ENCODE measurements at regions not wholly inside any gene's neighbourhood (a gene's known extent, or its start where the extent isn't known, plus 50 kb on each side); places are given as distances from the start of the nearest gene placed in this dataset.
"Not testable (repeated sequence)": the region's sequence is repeated elsewhere in the genome, so short reads cannot be mapped to it uniquely, and the experiment has no call there.

DNA sequence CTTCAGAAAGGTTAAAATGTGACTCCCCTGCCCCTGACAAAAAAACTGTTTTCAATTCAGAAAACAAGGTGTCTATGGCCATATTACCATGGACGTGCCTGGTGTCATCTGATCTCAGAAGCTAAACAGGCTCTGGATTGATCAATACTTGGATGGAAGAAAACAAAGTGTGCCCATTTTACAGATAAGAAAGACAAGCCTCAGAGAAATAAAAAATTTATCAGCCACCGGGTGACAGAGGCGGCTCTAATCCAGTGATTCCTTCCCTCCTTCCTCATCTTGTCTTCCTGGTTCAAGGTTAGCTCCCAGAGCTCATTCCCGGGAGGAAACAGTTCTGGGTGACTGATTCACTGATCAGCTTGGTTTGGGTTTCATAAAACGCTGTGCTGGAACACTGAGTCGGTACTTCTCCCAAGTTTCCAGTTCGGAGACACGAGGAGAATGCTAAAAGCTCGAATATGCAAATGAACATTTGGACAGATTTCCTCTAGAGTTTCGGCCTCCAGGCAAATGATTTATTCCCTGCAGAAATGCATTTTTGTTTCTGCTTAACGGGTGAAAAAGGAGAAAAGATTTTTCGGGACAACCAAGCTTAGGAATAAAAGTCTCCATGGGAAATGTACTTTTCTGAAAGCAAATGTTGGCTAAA, 211.2 kb downstream of the UQCRFS1 start:
- DNase-seq (ENCODE audit: low read depth), result no peak
- H3K4me3 ChIP-seq (ENCODE audit: low read length), result no peak overlapping the region
- TF ChIP-seq, protein P1, sequence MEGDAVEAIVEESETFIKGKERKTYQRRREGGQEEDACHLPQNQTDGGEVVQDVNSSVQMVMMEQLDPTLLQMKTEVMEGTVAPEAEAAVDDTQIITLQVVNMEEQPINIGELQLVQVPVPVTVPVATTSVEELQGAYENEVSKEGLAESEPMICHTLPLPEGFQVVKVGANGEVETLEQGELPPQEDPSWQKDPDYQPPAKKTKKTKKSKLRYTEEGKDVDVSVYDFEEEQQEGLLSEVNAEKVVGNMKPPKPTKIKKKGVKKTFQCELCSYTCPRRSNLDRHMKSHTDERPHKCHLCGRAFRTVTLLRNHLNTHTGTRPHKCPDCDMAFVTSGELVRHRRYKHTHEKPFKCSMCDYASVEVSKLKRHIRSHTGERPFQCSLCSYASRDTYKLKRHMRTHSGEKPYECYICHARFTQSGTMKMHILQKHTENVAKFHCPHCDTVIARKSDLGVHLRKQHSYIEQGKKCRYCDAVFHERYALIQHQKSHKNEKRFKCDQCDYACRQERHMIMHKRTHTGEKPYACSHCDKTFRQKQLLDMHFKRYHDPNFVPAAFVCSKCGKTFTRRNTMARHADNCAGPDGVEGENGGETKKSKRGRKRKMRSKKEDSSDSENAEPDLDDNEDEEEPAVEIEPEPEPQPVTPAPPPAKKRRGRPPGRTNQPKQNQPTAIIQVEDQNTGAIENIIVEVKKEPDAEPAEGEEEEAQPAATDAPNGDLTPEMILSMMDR (IDR thresholded peaks at IDR 0.05; ENCODE audit: insufficient read depth, low read depth, low read length, missing control alignments), result no peak

DNA sequence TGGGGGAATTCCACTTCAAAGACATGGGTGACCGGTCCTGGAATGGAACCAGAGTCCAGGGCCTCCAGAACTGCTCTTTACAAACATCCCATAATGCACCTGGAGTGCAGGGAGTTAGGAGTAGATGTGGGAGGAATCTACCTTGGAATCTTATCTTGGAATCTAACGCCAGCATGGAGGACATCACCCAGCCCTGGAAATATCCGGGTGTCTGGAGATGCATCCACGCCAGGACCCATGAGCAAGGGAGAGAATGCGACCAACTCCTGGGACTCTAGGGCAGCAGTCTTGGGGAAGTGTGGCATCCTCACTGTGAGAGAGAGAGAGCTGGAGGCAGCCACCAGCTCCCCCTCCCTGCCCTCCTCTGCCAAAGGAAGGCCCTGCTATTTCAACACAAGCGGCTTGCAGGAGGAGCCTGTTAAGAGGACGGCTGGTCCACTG, 211.8 kb downstream of the UQCRFS1 start:
- TF ChIP-seq, protein P1 (IDR thresholded peaks at IDR 0.05; ENCODE audit: insufficient read depth, low read depth, low read length, missing control alignments), result no peak
- no peak overlapping the region for H3K4me3 ChIP-seq (ENCODE audit: low read length)
- DNase-seq (ENCODE audit: low read depth), result no peak

DNA sequence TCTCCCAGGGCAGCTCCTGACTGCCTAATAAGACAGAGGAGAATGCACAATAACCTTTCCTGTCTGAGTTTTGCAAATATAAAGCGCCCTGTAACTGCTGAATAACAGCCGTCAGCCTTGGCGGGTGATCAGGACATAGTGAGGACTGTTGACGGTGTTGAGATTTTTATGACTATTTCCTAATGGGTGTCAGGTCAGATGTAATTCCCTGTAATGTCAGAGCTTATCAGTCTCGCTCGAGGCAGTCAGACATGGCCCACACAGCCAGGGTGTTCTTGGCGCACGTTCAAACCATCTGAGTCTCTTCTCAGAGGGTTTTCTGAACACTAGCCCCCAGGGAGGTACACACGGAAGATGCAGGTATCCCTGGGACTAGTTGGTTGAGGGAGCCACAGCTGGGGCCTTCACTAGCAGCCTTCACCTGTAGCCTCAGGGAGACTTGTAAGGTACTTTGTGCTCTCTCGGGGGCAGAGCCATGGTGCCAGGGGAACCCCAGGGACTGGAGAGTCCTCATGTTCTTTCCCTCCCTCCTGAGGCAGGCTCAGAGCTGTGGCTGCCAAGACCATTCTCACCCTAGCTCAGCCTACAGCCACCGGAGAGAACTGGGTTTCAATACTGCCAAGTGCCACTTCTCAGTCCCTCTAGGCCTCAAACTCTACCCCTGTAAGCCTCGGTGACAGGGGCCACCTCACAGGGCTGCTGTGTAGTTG, 213.1 kb downstream of the UQCRFS1 start:
- TF ChIP-seq, protein P1 (IDR thresholded peaks at IDR 0.05; ENCODE audit: insufficient read depth, low read depth, low read length, missing control alignments), result no peak
- no peak for DNase-seq (ENCODE audit: low read depth)
- no peak overlapping the region for H3K4me3 ChIP-seq (ENCODE audit: low read length)

DNA sequence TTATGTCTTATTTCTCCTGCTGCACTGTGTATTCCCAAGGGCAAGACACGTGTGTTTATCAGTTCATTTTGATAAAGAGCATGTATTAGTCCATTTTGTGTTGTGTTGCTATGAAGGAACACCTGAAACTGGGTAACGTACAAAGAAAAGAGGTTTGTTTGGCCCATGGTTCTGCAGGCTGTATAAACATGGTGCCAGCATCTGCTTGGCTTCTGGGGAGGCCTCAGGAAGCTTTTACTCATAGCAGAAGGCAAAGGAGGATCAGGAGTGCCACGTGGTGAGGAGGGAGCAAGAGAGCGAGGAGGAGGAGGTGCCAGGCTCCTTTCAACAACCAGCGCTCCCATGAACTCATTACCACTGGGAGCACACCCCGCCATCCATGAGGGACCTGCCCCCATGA, 214.0 kb downstream of the UQCRFS1 start:
- no peak for DNase-seq (ENCODE audit: low read depth)
- TF ChIP-seq, protein P1 (IDR thresholded peaks at IDR 0.05; ENCODE audit: insufficient read depth, low read depth, low read length, missing control alignments), result no peak
- no peak overlapping the region for H3K4me3 ChIP-seq (ENCODE audit: low read length)

DNA sequence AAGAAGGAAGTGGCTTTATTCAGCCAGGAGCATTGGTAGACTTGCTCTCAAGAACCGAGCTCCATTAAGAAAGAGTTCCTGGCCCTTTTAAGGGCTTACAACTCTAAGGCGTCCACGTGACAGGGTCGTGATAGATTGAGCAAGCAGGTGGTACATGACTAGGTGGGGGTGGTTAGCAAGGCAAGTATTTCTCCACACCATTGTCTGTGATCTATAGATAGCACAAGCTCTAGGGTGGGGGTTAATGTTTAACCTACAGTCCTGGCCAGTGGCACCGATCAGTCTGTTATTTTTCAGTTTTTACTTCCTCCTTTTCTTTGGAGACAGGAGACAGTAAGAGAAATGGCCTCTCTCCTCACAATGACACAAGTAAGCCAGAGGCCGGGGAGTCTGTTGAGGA, 215.1 kb downstream of the UQCRFS1 start:
- H3K4me3 ChIP-seq (ENCODE audit: low read length); DNase-seq (ENCODE audit: low read depth): not testable (repeated sequence)

DNA sequence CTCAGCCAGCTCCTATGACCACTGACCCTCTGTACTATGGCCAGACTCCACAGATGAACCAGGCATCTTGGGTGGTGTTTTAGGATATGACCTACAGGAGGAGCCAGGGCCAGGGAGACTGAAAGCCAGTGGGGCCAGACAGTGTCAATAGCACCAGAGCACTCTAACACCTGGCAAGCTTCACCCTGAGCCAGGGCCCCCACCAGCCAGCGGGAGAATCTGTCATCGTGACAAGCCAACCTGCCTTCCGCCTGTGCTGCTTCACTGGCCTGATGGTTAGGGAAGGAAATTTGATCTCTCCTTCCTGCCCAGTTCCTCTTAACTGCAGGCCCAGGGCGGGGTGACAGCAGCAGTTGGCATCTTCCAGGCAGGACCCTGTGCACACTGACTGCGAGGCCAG, 222.4 kb downstream of the UQCRFS1 start:
- TF ChIP-seq, protein P1 (IDR thresholded peaks at IDR 0.05; ENCODE audit: insufficient read depth, low read depth, low read length, missing control alignments), result no peak
- no peak overlapping the region for H3K4me3 ChIP-seq (ENCODE audit: low read length)
- no peak for DNase-seq (ENCODE audit: low read depth)

DNA sequence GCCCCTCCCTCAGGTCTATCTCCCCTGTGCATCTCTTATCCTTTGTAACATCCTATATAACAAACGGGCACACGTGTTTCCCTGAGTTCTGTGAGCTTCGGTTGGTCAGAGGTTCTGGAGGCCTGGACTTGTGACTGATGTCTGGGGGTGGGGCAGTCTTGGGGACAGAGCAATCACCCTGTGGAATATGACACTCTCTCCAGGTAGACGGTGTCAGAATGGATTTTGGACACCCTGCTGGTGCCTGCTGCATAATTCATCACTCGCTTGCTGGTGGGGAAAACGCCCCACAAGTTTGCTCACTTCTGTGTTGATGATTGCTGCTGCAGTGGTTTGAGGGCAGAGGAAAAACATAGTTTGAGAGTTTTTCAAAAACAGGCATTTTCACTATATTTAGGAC, 223.2 kb downstream of the UQCRFS1 start:
- DNase-seq (ENCODE audit: low read depth), result no peak
- TF ChIP-seq, protein P1 (IDR thresholded peaks at IDR 0.05; ENCODE audit: insufficient read depth, low read depth, low read length, missing control alignments), result no peak
- H3K4me3 ChIP-seq (ENCODE audit: low read length), result no peak overlapping the region

All from epithelial cell of esophagus (primary cell).